Breast epithelium (tissue), 3 donors: ENCODE measurements at regions not wholly inside any gene's neighbourhood (a gene's known extent, or its start where the extent isn't known, plus 50 kb on each side); places are given as distances from the start of the nearest gene placed in this dataset.

Experiments
- CTCF ChIP-seq, 3 donors: fragments of 450-650 bp; IDR thresholded peaks; one replicate each; pipeline ENCODE4 v1.5.1; 2016 to 2017; ENCODE audit warnings: antibody characterized with exemption in 3 of 3, mild to moderate bottlenecking in 3 of 3, moderate library complexity in 3 of 3
- POLR2AphosphoS5 ChIP-seq, 3 donors: sonication (generic); formaldehyde crosslinking; IDR thresholded peaks; one replicate each; pipeline ENCODE4 v1.6.1; 2017; ENCODE audit warnings: antibody characterized with exemption in 3 of 3

GRCh38 chr22:26981541-26981940 lies 324.2 kb downstream of the MIAT start:
- TF ChIP-seq POLR2AphosphoS5 (IDR thresholded peaks at IDR 0.05) (no peak), CTCF (IDR thresholded peaks at IDR 0.05) (no peak)
